Stomach smooth muscle (tissue), 2 donors: ENCODE measurements at regions not wholly inside any gene's neighbourhood (a gene's known extent, or its start where the extent isn't known, plus 50 kb on each side); places are given as distances from the start of the nearest gene placed in this dataset.

Experiments
- H3K27ac ChIP-seq: one replicate; pipeline ENCODE4 v1.7.0; 2013; ENCODE audit warnings: mild to moderate bottlenecking, low read length, inconsistent platforms
- H3K27me3 ChIP-seq, 2 donors: one replicate each; pipeline ENCODE4 v1.7.0; 2013; ENCODE audit warnings: low read length in 2 of 2; ENCODE audit not compliant: insufficient read depth in 2 of 2, control insufficient read depth in 1 of 2
- H3K36me3 ChIP-seq, 2 donors: one replicate each; pipeline ENCODE4 v1.7.0; 2013; ENCODE audit warnings: low read length in 2 of 2; ENCODE audit not compliant: control insufficient read depth in 2 of 2, insufficient read depth in 2 of 2
- H3K4me1 ChIP-seq: one replicate; pipeline ENCODE4 v1.7.0; 2013; ENCODE audit warnings: low read length; ENCODE audit not compliant: control insufficient read depth, insufficient read depth
- H3K4me3 ChIP-seq, 2 donors: one replicate each; pipeline ENCODE4 v1.7.0; 2013; ENCODE audit warnings: low read length in 2 of 2
- H3K9ac ChIP-seq, 2 donors: one replicate each; pipeline ENCODE4 v1.7.0; 2013; ENCODE audit warnings: low read length in 2 of 2, mild to moderate bottlenecking in 1 of 2
- H3K9me3 ChIP-seq, 2 donors: one replicate each; pipeline ENCODE4 v1.7.0; 2013; ENCODE audit warnings: low read length in 2 of 2; ENCODE audit not compliant: control insufficient read depth in 2 of 2
- donor health status: healthy.
- donor health status: Pancreatic carcinoma.

GRCh38 chr4:14771504-14772175 is 230.6 kb upstream of the CPEB2 start:
- H3K4me3 ChIP-seq: no peak overlapping the region
- no peaks in the 10 kb centered on the region for H3K4me1 ChIP-seq
- H3K9ac ChIP-seq: no peak overlapping the region
- H3K36me3 ChIP-seq: no peaks in the 10 kb centered on the region
- no peaks in the 10 kb centered on the region for H3K9me3 ChIP-seq
- H3K27ac ChIP-seq: no peak overlapping the region
- no peaks in the 10 kb centered on the region for H3K27me3 ChIP-seq

- no peak overlapping the region for H3K27ac ChIP-seq
- H3K36me3 ChIP-seq: no peaks in the 10 kb centered on the region
- no peak overlapping the region for H3K9ac ChIP-seq
- no peaks in the 10 kb centered on the region for H3K27me3 ChIP-seq
- no peaks in the 10 kb centered on the region for H3K4me1 ChIP-seq
- no peaks in the 10 kb centered on the region for H3K9me3 ChIP-seq
- no peak overlapping the region for H3K4me3 ChIP-seq
These were observed 229.9 kb upstream of the CPEB2 start for GRCh38 chr4:14772388-14772787.

- Histone ChIP-seq H3K36me3 (no peaks in the 10 kb centered on the region), H3K9ac (no peak overlapping the region), H3K27ac (no peak overlapping the region), H3K27me3 (no peaks in the 10 kb centered on the region), H3K9me3 (no peaks in the 10 kb centered on the region), H3K4me3 (no peak overlapping the region), H3K4me1 (no peaks in the 10 kb centered on the region)
These were observed 219.0 kb upstream of the CPEB2 start for GRCh38 chr4:14783011-14783877.

- no peaks in the 10 kb centered on the region for H3K27me3 ChIP-seq
- no peak overlapping the region for H3K27ac ChIP-seq
- no peaks in the 10 kb centered on the region for H3K4me1 ChIP-seq
- no peak overlapping the region for H3K9ac ChIP-seq
- no peaks in the 10 kb centered on the region for H3K36me3 ChIP-seq
- no peaks in the 10 kb centered on the region for H3K9me3 ChIP-seq
- no peak overlapping the region for H3K4me3 ChIP-seq
These were observed 215.1 kb upstream of the CPEB2 start for GRCh38 chr4:14787221-14787620.

- no peak overlapping the region for H3K9ac ChIP-seq
- H3K4me3 ChIP-seq: no peak overlapping the region
- no peaks in the 10 kb centered on the region for H3K4me1 ChIP-seq
- no peak overlapping the region for H3K27ac ChIP-seq
- H3K27me3 ChIP-seq: no peaks in the 10 kb centered on the region
- H3K9me3 ChIP-seq: no peaks in the 10 kb centered on the region
- no peaks in the 10 kb centered on the region for H3K36me3 ChIP-seq
These were observed 214.4 kb upstream of the CPEB2 start for GRCh38 chr4:14787894-14788293.

DNA sequence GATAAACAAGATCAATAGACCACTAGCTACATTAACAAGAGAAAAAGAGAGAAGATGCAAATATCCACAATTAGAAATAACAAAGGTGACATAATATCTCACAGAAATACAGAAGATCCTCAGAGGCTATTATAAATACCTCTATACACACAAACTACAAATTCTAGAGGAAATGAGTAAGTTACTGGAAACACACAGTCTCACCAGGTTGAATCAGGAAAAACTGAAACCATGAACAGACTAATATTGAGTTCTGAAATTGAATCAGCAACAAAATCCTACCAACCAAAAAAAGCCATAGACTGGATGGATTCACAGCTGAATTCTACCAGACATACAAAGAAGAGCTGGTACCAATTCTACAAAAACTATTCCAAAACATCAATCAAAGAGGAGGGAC is 211.8 kb upstream of the CPEB2 start:
- no peak overlapping the region for H3K9ac ChIP-seq
- H3K9me3 ChIP-seq: no peaks in the 10 kb centered on the region
- no peak overlapping the region for H3K27ac ChIP-seq
- H3K27me3 ChIP-seq: no peaks in the 10 kb centered on the region
- no peaks in the 10 kb centered on the region for H3K4me1 ChIP-seq
- no peak overlapping the region for H3K4me3 ChIP-seq
- H3K36me3 ChIP-seq: no peaks in the 10 kb centered on the region

DNA sequence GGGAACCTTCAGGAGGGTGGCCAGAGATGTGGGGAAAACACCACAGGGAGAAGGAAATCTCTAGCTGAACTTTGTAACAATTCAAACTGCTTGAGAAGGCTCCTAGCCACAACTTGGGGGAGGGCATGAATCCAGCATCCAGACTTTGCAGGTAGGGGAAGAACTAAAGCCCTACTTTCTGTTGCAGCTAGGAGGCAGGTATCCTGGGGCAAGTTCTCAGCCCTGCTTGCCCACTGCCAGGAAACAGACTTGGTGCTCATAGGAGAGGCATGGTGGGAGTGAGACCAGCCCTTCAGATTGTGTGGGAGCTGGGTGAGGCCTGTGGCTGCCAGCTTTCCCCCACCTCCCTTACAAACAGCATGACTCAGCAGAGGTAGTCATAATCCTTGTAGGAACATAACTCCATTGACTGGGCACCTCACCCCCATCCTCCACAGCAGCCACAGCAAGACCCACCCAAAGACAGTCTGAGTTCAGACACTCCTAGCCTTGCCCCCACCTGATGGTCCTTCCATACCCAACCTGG is 209.5 kb upstream of the CPEB2 start:
- H3K4me3 ChIP-seq: no peak overlapping the region
- H3K9me3 ChIP-seq: no peaks in the 10 kb centered on the region
- H3K9ac ChIP-seq: no peak overlapping the region
- no peaks in the 10 kb centered on the region for H3K27me3 ChIP-seq
- no peaks in the 10 kb centered on the region for H3K36me3 ChIP-seq
- H3K27ac ChIP-seq: no peak overlapping the region
- no peaks in the 10 kb centered on the region for H3K4me1 ChIP-seq

- no peaks in the 10 kb centered on the region for H3K27me3 ChIP-seq
- H3K9me3 ChIP-seq: peaks cover 0 to 5% of the 10 kb centered on the region in 2 donors
- H3K36me3 ChIP-seq: no peaks in the 10 kb centered on the region
- no peaks in the 10 kb centered on the region for H3K4me1 ChIP-seq
- no peak overlapping the region for H3K4me3 ChIP-seq
- no peak overlapping the region for H3K27ac ChIP-seq
- no peak overlapping the region for H3K9ac ChIP-seq
These were observed 201.3 kb upstream of the CPEB2 start for GRCh38 chr4:14800977-14801376.

- H3K4me1 ChIP-seq: no peaks in the 10 kb centered on the region
- H3K9ac ChIP-seq: no peak overlapping the region
- H3K27me3 ChIP-seq: no peaks in the 10 kb centered on the region
- H3K27ac ChIP-seq: no peak overlapping the region
- no peaks in the 10 kb centered on the region for H3K36me3 ChIP-seq
- peaks cover 0 to 5% of the 10 kb centered on the region in 2 donors for H3K9me3 ChIP-seq
- no peak overlapping the region for H3K4me3 ChIP-seq
These were observed 199.7 kb upstream of the CPEB2 start for GRCh38 chr4:14802596-14802995.

GRCh38 chr4:14807856-14808255 is 194.4 kb upstream of the CPEB2 start:
- Histone ChIP-seq H3K9me3 (no peaks in the 10 kb centered on the region), H3K27ac (no peak overlapping the region), H3K4me1 (no peaks in the 10 kb centered on the region), H3K36me3 (no peaks in the 10 kb centered on the region), H3K27me3 (no peaks in the 10 kb centered on the region), H3K9ac (no peak overlapping the region), H3K4me3 (no peak overlapping the region)

GRCh38 chr4:14809203-14809602 is 193.1 kb upstream of the CPEB2 start:
- H3K36me3 ChIP-seq: no peaks in the 10 kb centered on the region
- no peak overlapping the region for H3K4me3 ChIP-seq
- no peaks in the 10 kb centered on the region for H3K27me3 ChIP-seq
- no peaks in the 10 kb centered on the region for H3K9me3 ChIP-seq
- H3K27ac ChIP-seq: no peak overlapping the region
- H3K9ac ChIP-seq: no peak overlapping the region
- no peaks in the 10 kb centered on the region for H3K4me1 ChIP-seq
